Chondrocyte (in vitro differentiated cells): ENCODE measurements at regions not wholly inside any gene's neighbourhood (a gene's known extent, or its start where the extent isn't known, plus 50 kb on each side); places are given as distances from the start of the nearest gene placed in this dataset.

Experiments used
- DNase-seq: peaks from one replicate; pipeline ENCODE4 v3.0.0; 2021; ENCODE audit warnings: mixed read lengths, low spot score
- H3K27ac Mint-ChIP-seq: one replicate; pipeline ENCODE4 v1.8.0; 2021; ENCODE audit warnings: mild to moderate bottlenecking, moderate library complexity, mixed read lengths; ENCODE audit not compliant: unreplicated experiment
- H3K27me3 Mint-ChIP-seq: 2 replicates; pipeline ENCODE4 v1.8.0; 2021; ENCODE audit warnings: low read depth, mixed read lengths
- H3K36me3 Mint-ChIP-seq: 2 replicates; pipeline ENCODE4 v1.8.0; 2021; ENCODE audit warnings: low read depth, mixed read lengths
- H3K4me1 Mint-ChIP-seq: 2 replicates; pipeline ENCODE4 v1.8.0; 2021; ENCODE audit warnings: low read depth, mild to moderate bottlenecking, mixed read lengths
- H3K4me3 Mint-ChIP-seq: one replicate; pipeline ENCODE4 v1.8.0; 2021; ENCODE audit warnings: mild to moderate bottlenecking, moderate library complexity, mixed read lengths; ENCODE audit not compliant: unreplicated experiment
- H3K9me3 Mint-ChIP-seq: 2 replicates; pipeline ENCODE4 v1.8.0; 2021; ENCODE audit warnings: low read depth, mixed read lengths
- TF ChIP-seq, protein P1 (sequence below): fragments of 200-600 bp; sonication (generic); IDR thresholded peaks from 2 replicates; pipeline ENCODE4 v1.5.0; 2021; ENCODE audit warnings: antibody characterized with exemption, mild to moderate bottlenecking, moderate library complexity

DNA sequence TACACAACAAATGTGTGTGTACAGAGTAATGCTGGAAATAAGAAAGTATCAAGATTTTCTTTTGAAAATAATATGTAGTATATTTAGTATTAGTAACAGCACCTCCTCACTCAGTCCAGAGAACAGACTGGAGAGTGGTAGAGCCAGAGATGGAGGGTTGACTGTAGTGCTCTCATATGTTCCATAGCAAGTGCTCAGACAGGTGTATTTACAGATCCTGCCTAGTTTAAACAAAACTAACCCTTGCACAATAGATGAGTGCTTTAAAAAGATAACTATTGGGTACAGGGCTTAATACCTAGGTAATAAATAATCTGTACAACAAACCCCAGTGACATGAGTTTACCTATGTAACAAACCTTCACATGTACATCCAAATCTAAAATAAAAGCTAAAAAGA is 381.0 kb upstream of the EMCN start:
- DNase-seq: no peak
- Mint-ChIP-seq H3K4me1 (no peaks in the 10 kb centered on the region), H3K27ac (no peak overlapping the region), H3K27me3 (peaks cover 10% of the 10 kb centered on the region), H3K9me3 (no peaks in the 10 kb centered on the region), H3K4me3 (no peak overlapping the region), H3K36me3 (no peaks in the 10 kb centered on the region)
- TF ChIP-seq, protein P1, sequence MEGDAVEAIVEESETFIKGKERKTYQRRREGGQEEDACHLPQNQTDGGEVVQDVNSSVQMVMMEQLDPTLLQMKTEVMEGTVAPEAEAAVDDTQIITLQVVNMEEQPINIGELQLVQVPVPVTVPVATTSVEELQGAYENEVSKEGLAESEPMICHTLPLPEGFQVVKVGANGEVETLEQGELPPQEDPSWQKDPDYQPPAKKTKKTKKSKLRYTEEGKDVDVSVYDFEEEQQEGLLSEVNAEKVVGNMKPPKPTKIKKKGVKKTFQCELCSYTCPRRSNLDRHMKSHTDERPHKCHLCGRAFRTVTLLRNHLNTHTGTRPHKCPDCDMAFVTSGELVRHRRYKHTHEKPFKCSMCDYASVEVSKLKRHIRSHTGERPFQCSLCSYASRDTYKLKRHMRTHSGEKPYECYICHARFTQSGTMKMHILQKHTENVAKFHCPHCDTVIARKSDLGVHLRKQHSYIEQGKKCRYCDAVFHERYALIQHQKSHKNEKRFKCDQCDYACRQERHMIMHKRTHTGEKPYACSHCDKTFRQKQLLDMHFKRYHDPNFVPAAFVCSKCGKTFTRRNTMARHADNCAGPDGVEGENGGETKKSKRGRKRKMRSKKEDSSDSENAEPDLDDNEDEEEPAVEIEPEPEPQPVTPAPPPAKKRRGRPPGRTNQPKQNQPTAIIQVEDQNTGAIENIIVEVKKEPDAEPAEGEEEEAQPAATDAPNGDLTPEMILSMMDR: no peak

DNA sequence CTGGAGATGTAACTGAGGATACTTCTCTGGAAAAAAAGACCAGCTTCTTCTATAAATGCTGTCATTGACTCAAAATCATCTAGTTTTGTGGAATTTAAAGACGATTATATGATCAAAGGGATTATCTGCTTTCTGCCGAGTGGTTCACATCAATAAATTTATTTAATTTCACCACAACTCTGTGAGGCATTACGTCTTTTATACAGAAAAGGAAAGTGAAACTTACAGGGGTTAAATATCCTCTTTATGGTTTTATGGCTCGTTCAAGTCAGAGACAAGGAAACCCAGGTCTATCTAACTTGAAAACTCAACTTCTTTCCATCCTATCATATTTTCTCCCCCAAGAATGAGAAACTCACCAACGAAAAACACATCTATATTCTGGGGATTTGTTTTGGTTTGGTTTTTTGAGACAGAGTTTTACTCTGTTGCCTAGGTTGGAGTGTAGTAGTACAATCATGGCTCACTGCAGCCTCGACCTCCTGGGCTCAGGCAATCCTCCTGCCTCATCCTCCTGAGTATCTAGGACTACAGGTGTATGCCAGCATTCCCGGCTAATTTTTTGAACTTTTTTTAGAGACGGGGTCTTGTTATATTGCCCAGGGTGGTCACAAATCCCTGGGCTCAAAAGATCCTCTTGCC is 377.9 kb upstream of the EMCN start:
- Mint-ChIP-seq H3K27ac (no peak overlapping the region), H3K4me3 (no peak overlapping the region), H3K36me3 (peaks cover 2% of the 10 kb centered on the region), H3K9me3 (peaks cover under 1% of the 10 kb centered on the region), H3K4me1 (no peaks in the 10 kb centered on the region), H3K27me3 (peaks cover 4% of the 10 kb centered on the region)
- TF ChIP-seq, protein P1: no peak
- no peak for DNase-seq

- no peak overlapping the region for H3K27ac Mint-ChIP-seq
- H3K4me3 Mint-ChIP-seq: no peak overlapping the region
- H3K9me3 Mint-ChIP-seq: peaks cover 6% of the 10 kb centered on the region
- peaks cover 4% of the 10 kb centered on the region for H3K27me3 Mint-ChIP-seq
- no peak for DNase-seq
- peaks cover 5% of the 10 kb centered on the region for H3K36me3 Mint-ChIP-seq
- H3K4me1 Mint-ChIP-seq: no peaks in the 10 kb centered on the region
- TF ChIP-seq, protein P1: no peak
Measured at GRCh38 chr4:100894339-100894870, 376.6 kb upstream of the EMCN start.

DNA sequence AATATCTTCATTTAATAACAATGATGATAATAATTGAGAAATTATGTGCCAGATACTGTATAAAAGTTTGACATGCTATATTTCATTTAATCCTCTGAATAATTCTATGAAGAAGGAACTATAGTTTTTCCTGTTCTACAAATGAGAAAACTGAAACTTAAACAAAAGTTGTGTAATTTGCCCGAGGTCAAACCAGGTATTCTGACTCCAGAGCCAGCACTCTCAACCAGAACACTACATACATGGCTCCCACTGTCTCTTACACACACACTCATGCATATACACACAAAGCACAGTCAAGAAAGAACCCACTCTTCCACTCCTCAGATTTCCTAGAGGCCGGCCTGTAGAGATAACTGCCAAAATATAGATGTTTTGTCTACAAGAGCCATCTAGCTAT is 374.0 kb upstream of the EMCN start:
- DNase-seq: no peak
- Mint-ChIP-seq H3K9me3 (peaks cover 14% of the 10 kb centered on the region), H3K27me3 (peaks cover 3% of the 10 kb centered on the region), H3K36me3 (peaks cover 5% of the 10 kb centered on the region), H3K27ac (no peak overlapping the region), H3K4me3 (no peak overlapping the region), H3K4me1 (no peaks in the 10 kb centered on the region)
- TF ChIP-seq, protein P1: no peak

DNA sequence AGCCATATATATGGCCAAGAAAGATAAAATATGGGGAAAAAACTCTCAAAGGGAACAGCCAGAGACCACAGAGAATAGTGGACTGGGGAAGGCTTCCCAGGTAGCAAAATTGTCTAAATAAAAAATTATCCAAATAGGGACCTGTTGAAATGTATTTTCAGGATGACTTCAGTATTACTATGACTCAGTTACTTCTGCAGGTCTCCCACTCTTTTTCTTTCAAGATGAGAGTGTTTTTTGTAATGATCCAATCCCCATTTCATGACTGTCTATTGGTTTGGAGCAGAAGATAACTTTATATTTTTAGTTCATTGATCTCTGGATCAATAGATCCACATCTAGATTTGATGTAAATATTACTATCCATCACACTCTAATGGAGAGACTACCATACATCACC is 372.1 kb upstream of the EMCN start:
- Mint-ChIP-seq H3K9me3 (peaks cover 31% of the 10 kb centered on the region), H3K36me3 (peaks cover 9% of the 10 kb centered on the region), H3K27ac (no peak overlapping the region), H3K27me3 (peaks cover 3% of the 10 kb centered on the region), H3K4me1 (no peaks in the 10 kb centered on the region), H3K4me3 (no peak overlapping the region)
- no peak for DNase-seq
- TF ChIP-seq, protein P1: no peak
